ENCODE measurements at regions not wholly inside any gene's neighbourhood (a gene's known extent, or its start where the extent isn't known, plus 50 kb on each side); places are given as distances from the start of the nearest gene placed in this dataset.

- DNase-seq = no peak
Measured at GRCh38 chr2:236835307-236836024, 250.2 kb upstream of the COPS8 start.

DNA sequence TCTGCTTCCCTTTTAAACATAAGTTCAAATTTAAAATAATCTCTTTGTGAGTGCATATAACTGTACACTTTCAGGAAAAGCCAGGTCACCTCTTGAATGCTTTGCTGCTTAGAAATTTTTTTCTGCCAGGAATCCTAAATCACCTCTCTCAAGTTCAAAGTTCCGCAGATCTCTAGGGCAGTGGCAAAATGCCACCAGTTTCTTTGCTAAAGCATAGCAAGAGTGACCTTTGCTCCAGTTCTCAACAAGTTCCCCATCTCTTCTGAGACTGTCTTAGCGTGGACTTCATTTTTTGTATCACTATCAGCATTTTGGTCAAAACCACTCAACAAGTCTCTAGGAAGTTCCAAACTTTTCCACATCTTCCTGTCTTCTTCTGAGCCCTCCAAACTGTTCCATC is 249.7 kb upstream of the COPS8 start:
- peak; percentile 32 to 40 (median 40) for DNase-seq

- no peak for DNase-seq
Measured at GRCh38 chr2:236840215-236840614, 245.5 kb upstream of the COPS8 start.

DNA sequence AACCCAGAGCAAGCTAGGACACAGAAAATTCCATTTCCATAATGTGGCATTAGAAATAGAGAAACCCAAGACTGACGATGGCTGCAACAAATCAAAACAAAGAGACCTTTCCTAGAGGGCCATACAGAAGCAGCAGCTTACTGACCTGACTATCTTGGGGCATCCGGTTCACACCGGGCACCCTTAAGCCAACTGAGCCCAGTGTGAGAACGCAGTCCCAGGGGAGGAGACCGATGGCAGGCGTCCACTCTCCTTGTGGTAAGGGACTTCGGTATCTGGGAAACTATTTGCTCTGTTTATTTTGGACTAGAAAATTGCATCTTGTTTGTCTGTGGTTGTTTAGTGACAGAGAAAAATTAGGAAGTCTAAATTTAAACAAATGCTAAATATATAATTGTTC is 244.8 kb upstream of the COPS8 start:
- no peak for DNase-seq

- no peak for DNase-seq
Measured at GRCh38 chr2:236841389-236841788, 244.3 kb upstream of the COPS8 start.

GRCh38 chr2:236843161-236843968 is 242.3 kb upstream of the COPS8 start:
- no peak for DNase-seq

DNA sequence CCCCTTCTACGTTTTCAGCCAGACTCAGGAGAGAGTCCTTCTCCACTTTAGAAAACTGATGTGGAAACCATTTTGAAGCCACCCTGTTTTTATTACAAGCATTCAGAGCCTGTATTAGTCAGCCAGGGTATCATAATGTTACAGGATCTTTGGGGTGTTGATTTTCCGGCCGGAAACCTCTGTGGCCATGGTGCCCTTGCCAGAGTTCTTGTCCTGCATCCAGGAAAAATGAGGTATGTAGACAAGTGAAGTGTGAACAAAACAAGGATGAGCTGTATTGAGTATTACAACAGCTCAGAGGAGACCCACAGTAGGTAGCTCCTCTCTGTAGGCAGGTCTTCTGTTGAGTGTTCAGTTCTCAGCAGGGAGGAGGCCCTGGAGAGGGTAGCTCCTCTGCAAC is 241.0 kb upstream of the COPS8 start:
- no peak for DNase-seq

DNA sequence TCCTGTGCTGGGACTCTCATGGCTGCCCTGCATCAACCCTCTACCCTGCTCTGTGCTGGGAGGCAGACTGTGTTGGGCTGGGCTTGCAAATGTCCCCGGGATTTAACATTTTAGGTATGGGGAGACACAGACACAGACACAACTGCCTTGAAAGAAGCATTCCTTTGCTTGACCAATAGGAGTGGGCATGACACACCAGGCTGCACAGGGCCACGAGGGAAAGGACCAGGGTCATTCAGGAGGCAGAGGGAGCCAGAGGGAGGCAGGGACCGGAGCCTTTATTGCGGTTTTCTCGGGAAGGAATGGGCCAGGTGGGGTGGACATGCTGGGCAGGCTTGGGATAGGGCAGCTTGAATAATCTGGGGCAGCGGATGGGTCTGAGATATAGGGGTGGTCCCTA is 238.7 kb upstream of the COPS8 start:
- DNase-seq = no peak

DNA sequence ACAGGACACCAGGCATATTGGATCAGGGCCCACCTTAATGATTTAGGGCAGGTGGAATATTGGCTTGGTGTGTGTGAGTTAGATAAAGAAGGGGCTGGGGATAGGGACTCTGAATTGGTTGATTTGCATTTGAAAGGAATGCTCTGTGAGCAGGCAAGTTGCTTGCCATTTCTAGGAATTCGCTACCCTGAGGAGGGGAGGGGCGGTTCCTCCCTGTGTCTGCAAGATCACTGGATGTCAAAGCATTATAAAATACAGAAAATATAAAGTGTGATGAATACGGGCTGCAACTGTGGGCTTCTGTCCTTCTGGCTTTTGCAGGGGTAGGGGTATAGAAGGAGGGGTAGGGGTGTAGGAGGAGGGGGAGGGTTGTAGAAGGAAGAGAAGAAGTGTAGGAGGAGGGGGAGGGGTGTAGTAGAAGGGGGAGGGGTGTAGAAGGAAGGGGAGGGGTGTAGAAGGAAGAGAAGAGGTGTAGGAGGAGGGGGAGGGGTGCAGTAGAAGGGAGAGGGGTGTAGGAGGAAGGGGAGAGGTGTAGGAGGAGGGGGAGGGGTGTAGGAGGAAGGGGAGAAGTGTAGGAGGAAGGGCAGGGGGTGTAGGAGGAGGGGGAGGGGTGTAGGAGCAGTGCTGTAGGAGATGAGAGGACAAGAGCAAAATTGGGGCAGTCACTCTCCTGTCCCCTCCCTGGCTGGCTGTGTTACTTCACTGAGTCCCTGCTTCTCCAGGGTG is 238.0 kb upstream of the COPS8 start:
- no peak for DNase-seq

- DNase-seq = no peak
Measured at GRCh38 chr2:236848501-236848900, 237.2 kb upstream of the COPS8 start.

GRCh38 chr2:236849508-236849907 is 236.2 kb upstream of the COPS8 start:
- DNase-seq = no peak

DNA sequence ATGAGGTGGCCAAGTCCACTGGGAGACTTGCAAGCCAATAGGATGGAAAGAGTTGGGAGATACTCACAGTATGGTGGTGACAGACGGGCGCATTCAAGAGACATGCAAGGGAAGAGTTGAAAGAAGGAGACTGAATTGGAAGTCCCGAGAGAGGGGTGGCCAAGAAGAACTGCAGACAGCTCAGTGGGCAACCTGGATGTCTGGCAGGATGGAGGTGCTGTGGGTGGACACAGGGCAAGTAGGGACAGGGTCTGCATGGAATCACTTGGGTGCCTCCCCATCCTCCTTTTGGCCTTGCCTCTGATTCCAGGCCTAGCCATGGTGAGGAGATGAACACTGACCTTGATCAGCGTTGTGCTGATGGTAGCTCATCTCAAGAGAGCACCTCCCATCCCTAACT is 235.7 kb upstream of the COPS8 start:
- no peak for DNase-seq

GRCh38 chr2:236851187-236851586 is 234.5 kb upstream of the COPS8 start:
- DNase-seq = no peak

- DNase-seq = no peak
Measured at GRCh38 chr2:236852100-236852976, 233.4 kb upstream of the COPS8 start.

DNA sequence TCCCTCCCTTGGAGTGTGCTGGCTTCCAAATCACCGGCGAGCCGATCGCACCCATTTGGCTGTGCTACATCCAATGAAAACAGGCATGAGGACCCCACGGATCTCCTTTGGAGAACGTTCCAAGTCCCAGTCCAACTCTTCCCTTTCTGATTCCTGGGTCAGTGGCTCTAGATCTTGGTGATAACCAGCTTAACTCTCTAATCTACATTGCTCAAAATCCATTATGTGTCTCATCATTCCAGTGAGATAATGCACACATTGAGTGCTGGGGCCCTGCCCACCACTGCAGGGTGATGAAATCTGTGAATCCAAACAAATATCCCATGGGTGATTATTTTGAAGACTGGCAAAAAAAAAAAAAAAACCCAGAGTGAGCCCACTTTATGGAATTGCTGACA is 232.7 kb upstream of the COPS8 start:
- DNase-seq = no peak

DNA sequence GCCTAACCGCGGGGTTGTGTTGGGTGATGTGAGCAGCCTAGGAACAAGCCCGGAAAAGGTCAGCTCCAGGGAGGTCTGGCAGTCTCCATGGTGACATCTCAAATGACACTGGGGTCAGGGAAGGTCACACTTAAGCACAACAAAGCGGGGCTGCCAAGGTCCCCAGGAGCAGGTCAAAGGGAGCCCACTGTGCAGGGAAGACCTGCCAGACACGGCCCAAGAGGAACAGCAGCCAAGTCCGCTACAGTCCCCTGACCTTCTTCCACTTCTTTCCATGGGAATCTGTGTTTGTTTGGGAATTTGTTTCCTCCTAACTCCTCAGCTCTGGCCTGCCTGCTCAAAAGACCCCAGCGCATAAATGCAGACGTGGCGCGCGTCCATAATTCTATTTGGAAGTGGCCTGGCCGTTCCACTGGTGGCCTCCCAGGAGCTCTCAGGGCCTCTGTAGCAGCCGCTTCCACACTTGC is 232.1 kb upstream of the COPS8 start:
- no peak for DNase-seq

DNA sequence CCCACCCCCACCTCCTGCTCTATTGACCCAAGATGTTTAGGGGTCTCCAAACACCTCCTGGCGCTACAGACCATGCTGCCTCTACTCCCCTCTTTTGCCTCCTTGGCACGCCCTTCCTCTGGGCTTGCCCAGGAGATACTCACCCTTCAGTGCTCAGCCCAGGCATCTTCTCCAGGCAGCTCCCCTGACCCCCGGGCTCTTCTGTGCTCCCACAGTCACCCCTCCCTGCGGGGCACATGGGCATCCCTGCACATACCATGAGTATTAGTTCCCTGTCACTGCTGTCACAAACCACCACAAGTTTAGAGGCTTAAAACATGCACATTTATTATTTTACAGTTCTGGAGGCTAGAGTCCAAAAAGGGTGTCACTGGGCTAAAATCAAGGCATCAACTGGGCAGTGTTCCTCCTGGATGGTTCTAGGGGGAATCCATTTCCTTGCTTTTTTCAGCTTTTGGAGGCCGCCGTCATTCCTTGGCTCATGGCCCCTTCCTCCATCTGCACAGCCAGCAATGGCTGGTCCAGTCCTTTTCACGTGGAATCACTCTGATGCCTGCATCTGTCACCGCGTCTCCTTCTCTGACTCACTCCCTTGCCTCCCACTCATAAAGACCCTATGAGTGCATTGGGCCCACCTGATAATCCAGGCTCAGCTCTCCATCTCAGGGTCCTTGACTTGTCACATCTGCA is 230.4 kb upstream of the COPS8 start:
- no peak for DNase-seq

DNA sequence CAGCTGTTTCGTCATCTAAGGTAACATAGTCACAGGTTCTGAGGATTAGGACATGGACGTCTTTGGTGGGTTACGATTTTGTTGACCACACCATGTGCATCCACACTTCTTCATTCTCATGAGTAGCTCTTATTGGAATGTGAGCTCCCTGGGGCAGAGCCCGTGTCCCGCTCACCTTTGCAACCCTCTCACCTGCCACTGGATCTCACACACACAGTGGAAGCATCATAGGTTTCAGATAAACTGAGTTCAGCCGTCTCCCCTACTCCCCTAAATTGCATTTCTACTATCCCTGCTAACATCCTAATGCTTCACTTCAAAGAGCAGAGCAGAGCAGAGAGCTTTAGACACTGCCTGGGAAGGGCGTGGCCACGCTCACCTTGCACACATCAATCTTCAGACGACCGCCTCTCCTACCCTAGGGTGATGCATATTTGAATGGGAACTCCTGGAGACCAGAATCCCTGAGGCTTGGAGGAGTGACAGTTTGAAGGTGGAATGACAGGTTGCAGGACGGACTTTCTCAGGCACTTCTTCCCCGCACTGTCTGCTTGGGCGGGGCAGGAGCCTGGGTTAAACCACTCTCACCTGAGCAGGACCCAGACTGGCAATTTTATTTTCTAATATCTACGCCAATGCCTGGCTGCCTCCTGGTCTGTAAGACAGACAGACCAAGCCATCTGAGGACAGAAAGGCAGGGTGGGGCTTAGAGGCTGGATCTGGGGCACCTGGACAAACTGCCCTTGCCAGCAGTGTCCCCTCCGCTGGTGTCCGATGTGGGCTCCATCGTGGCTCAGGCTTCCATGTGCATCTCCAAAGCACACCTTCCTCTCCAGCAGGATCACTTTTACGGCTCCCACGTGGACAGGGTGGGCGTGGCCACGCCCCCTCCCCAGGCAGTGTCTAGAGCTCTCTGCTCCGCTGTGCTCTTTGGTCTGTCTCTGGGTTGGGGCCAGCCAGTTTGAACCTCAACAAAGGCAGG is 229.5 kb upstream of the COPS8 start:
- no peak for DNase-seq

DNA sequence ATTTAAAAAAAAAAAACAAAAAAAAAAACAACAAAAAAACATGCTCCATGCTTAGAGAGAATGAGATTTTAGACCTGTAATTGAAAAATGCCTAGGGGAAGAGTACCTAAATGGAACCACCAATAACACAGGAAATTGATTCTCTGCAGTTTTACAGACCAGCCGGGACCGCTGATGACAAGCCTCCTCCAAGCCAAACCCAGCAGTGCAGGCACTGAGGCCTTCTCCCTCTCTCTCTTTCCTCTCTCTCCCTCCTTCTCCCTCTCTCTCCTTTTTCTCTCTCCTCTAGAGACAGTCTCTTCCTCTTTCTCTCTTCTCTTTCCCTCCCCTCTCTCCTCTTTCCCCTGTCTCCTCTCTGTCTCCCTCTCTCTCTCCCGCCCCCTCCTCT is 228.8 kb upstream of the COPS8 start:
- no peak for DNase-seq

GRCh38 chr2:236857246-236857645 is 228.4 kb upstream of the COPS8 start:
- no peak for DNase-seq

- no peak for DNase-seq
Measured at GRCh38 chr2:236857781-236858180, 227.9 kb upstream of the COPS8 start.

Measured in suppressor macrophage treated with lipopolysaccharide for 1 hour (primary cell).